HCT116 (cell line): ENCODE measurements at regions not wholly inside any gene's neighbourhood (a gene's known extent, or its start where the extent isn't known, plus 50 kb on each side); places are given as distances from the start of the nearest gene placed in this dataset.

Source experiments
- ATAC-seq: fragments of 200-7000 bp; cut with Tn5 transposase; 2 replicates; pipeline ENCODE4 v1.9.1; 2020; ENCODE audit warnings: mild to moderate bottlenecking, moderate library complexity
- BruUV-seq: library from RNA; stranded (reverse); fragments of 400-500 nt; replicated peaks from 2 replicates; lab custom pipeline; 2021; lab: Mats Ljungman, UMichigan
- CTCF ChIA-PET: fragments of 300-600 bp; sonication (Branson Sonifier 250); formaldehyde crosslinking; loops from one replicate; lab custom pipeline; 2021; ENCODE audit warnings: antibody characterized with exemption; lab: Charles Lee
- POLR2A ChIA-PET: fragments of 300-600, 350-600 bp; sonication (Branson Sonifier 250); formaldehyde crosslinking; loops from one replicate; lab custom pipeline; 2021; ENCODE audit warnings: antibody characterized with exemption; lab: Charles Lee
- RAD21 ChIA-PET, 2 experiments: fragments of 300-600 bp; sonication (Branson Sonifier 250); formaldehyde crosslinking; loops; one replicate each; lab custom pipeline; 2023; ENCODE audit warnings: low total read pairs in 2 of 2; ENCODE audit not compliant: uncharacterized antibody in 2 of 2, unreplicated experiment in 2 of 2, low non-redundant PET in 1 of 2; lab: Charles Lee
- DNase-seq: peaks from one replicate; pipeline ENCODE4 v3.0.0-alpha.2; 2010; ENCODE audit warnings: low read depth, low spot score
- H2AFZ ChIP-seq: fragments of 200-600 bp; shearing (Covaris generic), sonication (generic); 2 replicates; pipeline ENCODE4 v1.6.1; 2017; ENCODE audit warnings: low read depth, mixed run types, mixed read lengths, antibody characterized with exemption, low read length; ENCODE audit not compliant: poor library complexity, severe bottlenecking
- H3K27ac ChIP-seq: 2 replicates; pipeline ENCODE4 v1.5.1; 2012; ENCODE audit warnings: low read depth, low read length
- H3K27me3 ChIP-seq: fragments of 200-600 bp; sonication (generic); 2 replicates; pipeline ENCODE4 v1.6.1; 2016; ENCODE audit warnings: mixed run types, low read length, mixed read lengths; ENCODE audit not compliant: insufficient read depth
- H3K36me3 ChIP-seq, 2 experiments: fragments of 200-500 bp in 1 of 2; fragments of 200-600 bp in 1 of 2; sonication (Bioruptor generic) in 1 of 2; sonication (generic) in 1 of 2; 2 replicates each; pipeline versions ENCODE4 v1.5.1 to v1.6.1; 2014 to 2016; ENCODE audit warnings: low read length in 2 of 2, inconsistent platforms in 1 of 2, mixed read lengths in 1 of 2, mixed run types in 1 of 2; ENCODE audit not compliant: insufficient read depth in 2 of 2, control insufficient read depth in 1 of 2
- H3K4me1 ChIP-seq, 2 experiments: fragments of 200-600 bp in 1 of 2; sonication (generic) in 1 of 2; 2 replicates each; pipeline versions ENCODE4 v1.5.1 to v1.6.1; 2012 to 2017; ENCODE audit warnings: low read length in 2 of 2, inconsistent platforms in 1 of 2, mild to moderate bottlenecking in 1 of 2, mixed read lengths in 1 of 2, mixed run types in 1 of 2, moderate library complexity in 1 of 2; ENCODE audit not compliant: insufficient read depth in 2 of 2, control insufficient read depth in 1 of 2
- H3K4me2 ChIP-seq: fragments of 200-600 bp; sonication (generic); 2 replicates; pipeline ENCODE4 v1.6.1; 2017; ENCODE audit warnings: mixed run types, low read length, mixed read lengths
- H3K4me3 ChIP-seq, 2 experiments: fragments of 200-600 bp in 1 of 2; sonication (generic) in 1 of 2; replicated peaks in 1 of 2; 2 replicates each; pipeline ENCODE4 v1.5.1; 2011 to 2016; ENCODE audit warnings: low read length in 2 of 2, control low read depth in 1 of 2, low read depth in 1 of 2, mild to moderate bottlenecking in 1 of 2, mixed read lengths in 1 of 2, mixed run types in 1 of 2
- H3K79me2 ChIP-seq: fragments of 200-600 bp; sonication (generic); 2 replicates; pipeline ENCODE4 v1.6.1; 2017; ENCODE audit warnings: mild to moderate bottlenecking, mixed run types, low read length, moderate library complexity, mixed read lengths; ENCODE audit not compliant: insufficient read depth
- H3K9ac ChIP-seq: fragments of 200-600 bp; sonication (generic); 2 replicates; pipeline ENCODE4 v1.6.1; 2016; ENCODE audit warnings: low read length, mixed read lengths
- H3K9me2 ChIP-seq: fragments of 200-600 bp; sonication (generic), shearing (Covaris generic); 2 replicates; pipeline ENCODE4 v1.6.1; 2017; ENCODE audit warnings: mixed run types, mild to moderate bottlenecking, moderate library complexity; ENCODE audit not compliant: insufficient read depth
- H3K9me3 ChIP-seq, 2 experiments: fragments of 200-500 bp in 1 of 2; fragments of 200-600 bp in 1 of 2; sonication (Bioruptor generic) in 1 of 2; sonication (generic) in 1 of 2; 2 replicates each; pipeline ENCODE4 v1.6.1; 2014 to 2017; ENCODE audit warnings: low read length in 2 of 2, mixed read lengths in 2 of 2, inconsistent platforms in 1 of 2, low read depth in 1 of 2, mild to moderate bottlenecking in 1 of 2, mixed run types in 1 of 2, moderate library complexity in 1 of 2; ENCODE audit not compliant: control insufficient read depth in 1 of 2, insufficient read depth in 1 of 2
- H4K20me1 ChIP-seq: fragments of 200-600 bp; sonication (generic), shearing (Covaris generic); 2 replicates; pipeline ENCODE4 v1.6.1; 2017; ENCODE audit warnings: mixed run types, mild to moderate bottlenecking, moderate library complexity; ENCODE audit not compliant: insufficient read depth
- ATF3 ChIP-seq: IDR thresholded peaks from 2 replicates; pipeline ENCODE4 v1.6.1; 2012
- CBX3 ChIP-seq: IDR thresholded peaks from 2 replicates; pipeline ENCODE4 v1.6.1; 2012; ENCODE audit warnings: low read depth
- EGR1 ChIP-seq: IDR thresholded peaks from 2 replicates; pipeline ENCODE4 v1.6.1; 2012; ENCODE audit warnings: low read depth
- ELF1 ChIP-seq: IDR thresholded peaks from 2 replicates; pipeline ENCODE4 v1.6.1; 2012; ENCODE audit warnings: low read depth, borderline replicate concordance
- EZH2phosphoT487 ChIP-seq: fragments of 200-600 bp; IDR thresholded peaks from 2 replicates; pipeline ENCODE4 v1.6.1; 2018; ENCODE audit warnings: antibody characterized with exemption, borderline replicate concordance
- FOSL1 ChIP-seq: IDR thresholded peaks from 2 replicates; pipeline ENCODE4 v1.6.1; 2012; ENCODE audit warnings: low read depth
- JUND ChIP-seq: IDR thresholded peaks from 2 replicates; pipeline ENCODE4 v1.6.1; 2012
- POLR2A ChIP-seq: IDR thresholded peaks from 2 replicates; pipeline ENCODE4 v1.7.0; 2011; ENCODE audit warnings: borderline replicate concordance; ENCODE audit not compliant: insufficient read depth, insufficient read length; ENCODE audit errors: extremely low read depth
- POLR2AphosphoS5 ChIP-seq: IDR thresholded peaks from 2 replicates; pipeline ENCODE4 v1.6.1; 2011; ENCODE audit warnings: mild to moderate bottlenecking, low read depth, low read length, moderate library complexity
- YY1 ChIP-seq: IDR thresholded peaks from 2 replicates; pipeline ENCODE4 v1.6.1; 2011; ENCODE audit warnings: low read length, low read depth, moderate library complexity, mild to moderate bottlenecking; ENCODE audit not compliant: insufficient replicate concordance; ENCODE audit errors: extremely low read depth
- ZBTB33 ChIP-seq: IDR thresholded peaks from 2 replicates; pipeline ENCODE4 v1.6.1; 2011; ENCODE audit warnings: mild to moderate bottlenecking, low read length, moderate library complexity; ENCODE audit not compliant: insufficient replicate concordance; ENCODE audit errors: extremely low read depth
- ZFX ChIP-seq: fragments of 450-650 bp; IDR thresholded peaks from 2 replicates; pipeline ENCODE4 v1.6.1; 2017
- ZNF274 ChIP-seq: fragments of 200-500 bp; sonication (Bioruptor generic); IDR thresholded peaks from 2 replicates; pipeline ENCODE4 v1.6.1; 2014; ENCODE audit warnings: mild to moderate bottlenecking, low read depth, low read length, inconsistent platforms
- intact Hi-C: fragments of 100-400 bp; cut with micrococcal nuclease; formaldehyde crosslinking; loops from 2 replicates; pipeline ENCODE4 v1.10.0; 2022
- TF ChIP-seq, protein P1 (sequence below): IDR thresholded peaks from 2 replicates; pipeline ENCODE4 v1.6.1; 2012
- TF ChIP-seq, protein P2 (sequence below), 3 experiments: fragments of 200-600 bp in 1 of 3; sonication (generic) in 1 of 3; IDR thresholded peaks in 2 of 3; conservative IDR thresholded peaks in 1 of 3; 2 replicates each; pipeline ENCODE4 v1.5.1; 2012 to 2017; ENCODE audit warnings: low read depth in 2 of 3, low read length in 2 of 3, antibody characterized with exemption in 1 of 3, borderline replicate concordance in 1 of 3, control low read depth in 1 of 3, mild to moderate bottlenecking in 1 of 3, mixed read lengths in 1 of 3, mixed run types in 1 of 3, moderate library complexity in 1 of 3; ENCODE audit not compliant: insufficient read depth in 1 of 3

GRCh38 chr12:28824849-28825248 lies 324.2 kb upstream of the FAR2 start:
- DNase-seq: no peak
- BruUV-seq: no TSS peak
- Histone ChIP-seq H3K9me3 (no peaks in the 10 kb centered on the region), H3K27me3 (no peaks in the 10 kb centered on the region), H3K4me2 (no peak overlapping the region), H3K4me1 (no peaks in the 10 kb centered on the region), H3K27ac (no peak overlapping the region), H2AFZ (no peak overlapping the region), H3K9me2 (no peaks in the 10 kb centered on the region), H3K4me3 (no peak overlapping the region), H3K79me2 (no peaks in the 10 kb centered on the region), H3K36me3 (no peaks in the 10 kb centered on the region), H4K20me1 (no peaks in the 10 kb centered on the region), H3K9ac (no peak overlapping the region)
- ChIA-PET CTCF (no interaction called here), POLR2A (no interaction called here), RAD21 (no interaction called here)
- no peak for ATAC-seq
- intact Hi-C loops: no loop called here
- TF ChIP-seq POLR2AphosphoS5 (no peak), CBX3 (no peak), EGR1 (no peak), ELF1 (no peak), ZNF274 (no peak), ZFX (no peak), JUND (no peak), FOSL1 (no peak), POLR2A (no peak), EZH2phosphoT487 (no peak), ATF3 (no peak), ZBTB33 (no peak), YY1 (no peak)
- TF ChIP-seq, protein P1, sequence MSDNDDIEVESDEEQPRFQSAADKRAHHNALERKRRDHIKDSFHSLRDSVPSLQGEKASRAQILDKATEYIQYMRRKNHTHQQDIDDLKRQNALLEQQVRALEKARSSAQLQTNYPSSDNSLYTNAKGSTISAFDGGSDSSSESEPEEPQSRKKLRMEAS: no peak
- TF ChIP-seq, protein P2, sequence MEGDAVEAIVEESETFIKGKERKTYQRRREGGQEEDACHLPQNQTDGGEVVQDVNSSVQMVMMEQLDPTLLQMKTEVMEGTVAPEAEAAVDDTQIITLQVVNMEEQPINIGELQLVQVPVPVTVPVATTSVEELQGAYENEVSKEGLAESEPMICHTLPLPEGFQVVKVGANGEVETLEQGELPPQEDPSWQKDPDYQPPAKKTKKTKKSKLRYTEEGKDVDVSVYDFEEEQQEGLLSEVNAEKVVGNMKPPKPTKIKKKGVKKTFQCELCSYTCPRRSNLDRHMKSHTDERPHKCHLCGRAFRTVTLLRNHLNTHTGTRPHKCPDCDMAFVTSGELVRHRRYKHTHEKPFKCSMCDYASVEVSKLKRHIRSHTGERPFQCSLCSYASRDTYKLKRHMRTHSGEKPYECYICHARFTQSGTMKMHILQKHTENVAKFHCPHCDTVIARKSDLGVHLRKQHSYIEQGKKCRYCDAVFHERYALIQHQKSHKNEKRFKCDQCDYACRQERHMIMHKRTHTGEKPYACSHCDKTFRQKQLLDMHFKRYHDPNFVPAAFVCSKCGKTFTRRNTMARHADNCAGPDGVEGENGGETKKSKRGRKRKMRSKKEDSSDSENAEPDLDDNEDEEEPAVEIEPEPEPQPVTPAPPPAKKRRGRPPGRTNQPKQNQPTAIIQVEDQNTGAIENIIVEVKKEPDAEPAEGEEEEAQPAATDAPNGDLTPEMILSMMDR (IDR thresholded peaks at IDR 0.05 in 2 of 3, conservative IDR thresholded peaks at IDR 0.05 in 1 of 3; ENCODE audit: borderline replicate concordance in 1 of 3, insufficient read depth in 1 of 3, low read depth in 2 of 3, low read length in 2 of 3): no peak
